Endothelial cell of umbilical vein (primary cell): ENCODE measurements at regions not wholly inside any gene's neighbourhood (a gene's known extent, or its start where the extent isn't known, plus 50 kb on each side); places are given as distances from the start of the nearest gene placed in this dataset.

Experiments used
- BruUV-seq: library from RNA; stranded (reverse); fragments of 400-500 nt; replicated peaks from 2 replicates; lab custom pipeline; 2021; lab: Mats Ljungman, UMichigan
- CTCF ChIA-PET: fragments of 300-600, 350-600 bp; sonication (Branson Sonifier 250); formaldehyde crosslinking; loops from one replicate; lab custom pipeline; 2021; ENCODE audit warnings: antibody characterized with exemption, inconsistent platforms; lab: Charles Lee
- POLR2A ChIA-PET: fragments of 300-600, 350-600 bp; sonication (Branson Sonifier 250); formaldehyde crosslinking; loops from one replicate; lab custom pipeline; 2021; ENCODE audit warnings: antibody characterized with exemption, inconsistent platforms; lab: Charles Lee
- DNase-seq: peaks from one replicate; pipeline ENCODE4 v3.0.0-alpha.2; 2011; ENCODE audit warnings: low read depth, low spot score
- FAIRE-seq: peaks from 2 replicates; lab custom pipeline; 2011; peaks lifted over from hg19 to GRCh38; lab: Jason Lieb, UNC
- H2AFZ ChIP-seq: 2 replicates; pipeline ENCODE4 v1.6.0; 2012; ENCODE audit warnings: low read depth, low read length, control low read depth, inconsistent platforms
- H3K27ac ChIP-seq: 2 replicates; pipeline ENCODE4 v1.5.1; 2011; ENCODE audit warnings: low read depth, mild to moderate bottlenecking, control low read depth, low read length, moderate library complexity; ENCODE audit not compliant: insufficient read depth
- H3K27me3 ChIP-seq, 2 experiments: 2 replicates each; pipeline versions ENCODE4 v1.6.0 to v1.6.1; 2011; ENCODE audit warnings: low read length in 2 of 2, mixed read lengths in 1 of 2; ENCODE audit not compliant: control insufficient read depth in 2 of 2, insufficient read depth in 2 of 2
- H3K36me3 ChIP-seq, 2 experiments: 2 replicates in 1 of 2; 3 replicates in 1 of 2; pipeline ENCODE4 v1.5.1; 2011; ENCODE audit warnings: low read length in 2 of 2, mild to moderate bottlenecking in 1 of 2, moderate library complexity in 1 of 2; ENCODE audit not compliant: control insufficient read depth in 2 of 2, insufficient read depth in 2 of 2; ENCODE audit errors: extremely low read depth in 1 of 2
- H3K4me1 ChIP-seq: 3 replicates; pipeline ENCODE4 v1.5.1; 2011; ENCODE audit warnings: mild to moderate bottlenecking, low read length; ENCODE audit not compliant: control insufficient read depth, insufficient read depth; ENCODE audit errors: extremely low read depth
- H3K4me2 ChIP-seq: 2 replicates; pipeline ENCODE4 v1.6.1; 2011; ENCODE audit warnings: low read length, control low read depth, mixed read lengths; ENCODE audit not compliant: insufficient read depth
- H3K4me3 ChIP-seq, 3 experiments: fragments of 200-600 bp in 1 of 3; sonication (generic), shearing (Covaris generic) in 1 of 3; replicated peaks in 1 of 3; 2 replicates each; pipeline ENCODE4 v1.5.1; 2011 to 2016; ENCODE audit warnings: control low read depth in 3 of 3, low read length in 3 of 3, mild to moderate bottlenecking in 2 of 3, inconsistent platforms in 1 of 3, low read depth in 1 of 3, moderate library complexity in 1 of 3; ENCODE audit not compliant: insufficient read depth in 1 of 3
- H3K79me2 ChIP-seq: 2 replicates; pipeline ENCODE4 v1.6.0; 2012; ENCODE audit warnings: low read length, inconsistent platforms; ENCODE audit not compliant: control insufficient read depth, insufficient read depth
- H3K9ac ChIP-seq: replicated peaks from 2 replicates; pipeline ENCODE3; 2011; ENCODE audit warnings: low read length, control low read depth; ENCODE audit not compliant: insufficient read depth; ENCODE audit errors: extremely low read depth
- H3K9me1 ChIP-seq: replicated peaks from 3 replicates; pipeline ENCODE4 v1.6.0; 2011; ENCODE audit warnings: mild to moderate bottlenecking, low read length; ENCODE audit not compliant: control insufficient read depth, insufficient read depth; ENCODE audit errors: extremely low read depth
- H3K9me3 ChIP-seq: replicated peaks from 2 replicates; pipeline ENCODE4 v1.5.1; 2012; ENCODE audit warnings: low read length, inconsistent platforms; ENCODE audit not compliant: control insufficient read depth, insufficient read depth
- H4K20me1 ChIP-seq: replicated peaks from 2 replicates; pipeline ENCODE3; 2011; ENCODE audit warnings: mild to moderate bottlenecking, low read length; ENCODE audit not compliant: control insufficient read depth, insufficient read depth; ENCODE audit errors: extremely low read depth
- CTCF ChIP-seq, 2 donors: IDR thresholded peaks; 1 replicate in 1 of 2; 2 replicates in 1 of 2; pipeline ENCODE4 v1.5.1; 2011; ENCODE audit warnings: low read length in 2 of 2, mild to moderate bottlenecking in 2 of 2, moderate library complexity in 2 of 2, control low read depth in 1 of 2, inconsistent platforms in 1 of 2, low read depth in 1 of 2; ENCODE audit not compliant: insufficient read depth in 1 of 2; ENCODE audit errors: extremely low read depth in 1 of 2
- EZH2 ChIP-seq: IDR thresholded peaks from 2 replicates; pipeline ENCODE4 v1.6.1; 2012; ENCODE audit warnings: borderline replicate concordance, low read depth, mild to moderate bottlenecking, moderate library complexity, low read length, inconsistent platforms; ENCODE audit not compliant: severe bottlenecking
- FOS ChIP-seq: IDR thresholded peaks from 2 replicates; pipeline ENCODE4 v1.6.1; 2011; ENCODE audit warnings: mild to moderate bottlenecking, low read length, moderate library complexity, borderline replicate concordance; ENCODE audit not compliant: insufficient read depth
- GATA2 ChIP-seq: IDR thresholded peaks from 2 replicates; pipeline ENCODE4 v1.7.0; 2011; ENCODE audit warnings: low read depth, mild to moderate bottlenecking, moderate library complexity, mixed read lengths, low read length; ENCODE audit not compliant: insufficient read length, insufficient read depth
- JUN ChIP-seq: IDR thresholded peaks from 2 replicates; pipeline ENCODE4 v1.6.1; 2011; ENCODE audit warnings: borderline replicate concordance, low read depth; ENCODE audit not compliant: insufficient read length, insufficient read depth
- MYC ChIP-seq: IDR thresholded peaks from one replicate; pipeline ENCODE4 v1.6.1; 2011; ENCODE audit warnings: mild to moderate bottlenecking, low read depth, low read length
- POLR2A ChIP-seq: IDR thresholded peaks from 2 replicates; pipeline ENCODE4 v1.6.1; 2012; ENCODE audit warnings: low read depth, mild to moderate bottlenecking, control low read depth, low read length
- POLR2AphosphoS5 ChIP-seq: IDR thresholded peaks from 2 replicates; pipeline ENCODE4 v1.6.1; 2012; ENCODE audit warnings: low read depth, mild to moderate bottlenecking, control low read depth, low read length, moderate library complexity; ENCODE audit not compliant: insufficient read depth
- dilution Hi-C: fragments of 300-500 bp; cut with MboI; formaldehyde crosslinking; loops from one replicate; pipeline ENCODE4 v1.15.0; 2019; ENCODE audit warnings: low sequenced_read_pairs; ENCODE audit not compliant: extremely low pct_ligation_motif_present
- intact Hi-C: fragments of 100-400 bp; cut with micrococcal nuclease; formaldehyde crosslinking; loops from one replicate; pipeline ENCODE4 v1.10.0; 2022
- TF ChIP-seq, protein P1 (sequence below): IDR thresholded peaks from 2 replicates; pipeline ENCODE4 v1.6.1; 2011; ENCODE audit not compliant: insufficient read depth, insufficient read length

DNA sequence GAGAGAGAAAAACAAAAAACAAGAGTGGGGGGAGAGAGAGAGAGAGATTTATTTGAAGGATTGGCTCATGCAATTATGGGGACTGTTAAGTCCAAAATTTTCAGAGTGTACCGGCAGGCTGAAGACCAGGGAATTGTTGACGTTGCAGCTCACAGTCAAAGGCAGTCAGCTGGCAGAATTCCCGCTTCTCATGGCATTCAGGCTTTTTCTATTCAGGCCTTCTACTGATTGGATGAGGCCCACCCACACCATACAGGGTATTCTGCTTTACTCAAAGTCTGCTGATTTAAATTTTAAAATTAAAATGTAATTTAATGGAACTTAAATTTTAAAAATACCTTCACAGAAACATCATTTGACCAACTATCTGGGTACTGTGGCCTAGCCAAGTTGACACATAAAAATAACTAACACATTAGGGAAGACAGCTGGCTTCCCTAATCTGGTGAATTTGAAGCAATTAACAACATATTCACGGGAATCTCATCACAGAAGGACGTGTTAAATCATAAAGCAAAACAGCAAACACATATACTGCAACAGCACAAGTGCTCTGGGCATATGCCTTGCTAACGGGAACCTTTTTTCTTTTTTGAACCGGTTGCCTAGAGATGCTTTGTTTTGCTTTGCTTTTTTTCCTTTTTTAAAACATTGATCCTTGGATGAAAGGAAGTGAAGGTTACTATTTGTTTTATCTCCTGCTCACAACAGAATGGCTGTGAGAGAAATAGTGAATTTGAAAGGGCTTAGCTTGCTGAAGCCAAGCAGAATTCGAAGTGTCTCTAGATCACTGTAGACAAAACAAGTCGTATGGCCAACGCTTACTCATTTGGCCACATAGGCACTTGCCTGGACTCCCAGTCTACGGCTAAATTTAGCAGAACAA lies 505.1 kb downstream of the IRS2 start:
- Histone ChIP-seq H3K9me1 (no peaks in the 10 kb centered on the region), H3K79me2 (no peaks in the 10 kb centered on the region), H3K27me3 (no peaks in the 10 kb centered on the region), H3K4me3 (no peak overlapping the region), H3K36me3 (no peaks in the 10 kb centered on the region), H3K27ac (no peak overlapping the region), H3K9me3 (no peaks in the 10 kb centered on the region), H4K20me1 (no peaks in the 10 kb centered on the region), H3K9ac (no peak overlapping the region), H3K4me1 (no peaks in the 10 kb centered on the region), H2AFZ (no peak overlapping the region), H3K4me2 (no peak overlapping the region)
- intact Hi-C loops = no loop called here
- DNase-seq (no peak), FAIRE-seq (no peak)
- BruUV-seq = no TSS peak
- dilution Hi-C loops = no loop called here
- TF ChIP-seq POLR2AphosphoS5 (no peak), MYC (no peak), CTCF (IDR thresholded peaks at IDR 0.05; ENCODE audit: extremely low read depth in 1 of 2, insufficient read depth in 1 of 2, low read depth in 1 of 2, low read length in 2 of 2) (no peak), POLR2A (no peak), JUN (no peak), EZH2 (no peak), FOS (no peak), GATA2 (no peak)
- TF ChIP-seq, protein P1, sequence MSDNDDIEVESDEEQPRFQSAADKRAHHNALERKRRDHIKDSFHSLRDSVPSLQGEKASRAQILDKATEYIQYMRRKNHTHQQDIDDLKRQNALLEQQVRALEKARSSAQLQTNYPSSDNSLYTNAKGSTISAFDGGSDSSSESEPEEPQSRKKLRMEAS = no peak
- ChIA-PET CTCF (no interaction called here), POLR2A (no interaction called here)
